Lower leg skin (tissue), 3 donors: ENCODE measurements at regions not wholly inside any gene's neighbourhood (a gene's known extent, or its start where the extent isn't known, plus 50 kb on each side); places are given as distances from the start of the nearest gene placed in this dataset.

Experiments used
- CTCF ChIP-seq, 3 donors: fragments of 450-650 bp; IDR thresholded peaks; one replicate each; pipeline ENCODE4 v1.5.1; 2016; ENCODE audit warnings: antibody characterized with exemption in 3 of 3, mild to moderate bottlenecking in 3 of 3, moderate library complexity in 2 of 3
- POLR2A ChIP-seq, 2 donors: fragments of 450-650 bp; IDR thresholded peaks; one replicate each; pipeline ENCODE4 v1.6.1; 2016 to 2017; ENCODE audit warnings: antibody characterized with exemption in 2 of 2, mild to moderate bottlenecking in 1 of 2, moderate library complexity in 1 of 2

- TF ChIP-seq CTCF (IDR thresholded peaks at IDR 0.05), result no peak
- TF ChIP-seq POLR2A (IDR thresholded peaks at IDR 0.05), result no peak
These were observed 285.8 kb upstream of the TBX18 start for GRCh38 chr6:85050149-85050548.
